ENCODE measurements at regions not wholly inside any gene's neighbourhood (a gene's known extent, or its start where the extent isn't known, plus 50 kb on each side); places are given as distances from the start of the nearest gene placed in this dataset.
"Not testable (repeated sequence)": the region's sequence is repeated elsewhere in the genome, so short reads cannot be mapped to it uniquely, and the experiment has no call there.

DNA sequence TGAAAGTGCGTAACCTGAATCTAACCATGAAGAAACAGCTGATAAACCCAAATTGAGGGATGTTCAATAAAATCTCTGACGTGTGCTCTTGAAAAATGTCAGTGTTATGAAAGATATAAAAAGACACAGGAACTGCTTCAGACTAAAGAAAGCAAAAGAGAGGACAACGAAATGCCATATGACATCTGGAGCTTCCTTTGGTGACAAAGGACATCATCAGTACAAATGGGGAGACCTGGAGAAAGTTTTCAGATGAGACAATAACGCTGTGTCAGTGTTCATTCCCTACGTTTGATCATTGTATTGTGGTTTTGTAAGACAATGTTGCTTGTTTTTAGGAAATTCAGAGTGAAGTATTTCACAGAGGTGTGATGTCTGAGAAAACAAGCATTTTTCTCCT, 125.9 kb upstream of the MAP1LC3B2 start:
- no peak for DNase-seq

DNA sequence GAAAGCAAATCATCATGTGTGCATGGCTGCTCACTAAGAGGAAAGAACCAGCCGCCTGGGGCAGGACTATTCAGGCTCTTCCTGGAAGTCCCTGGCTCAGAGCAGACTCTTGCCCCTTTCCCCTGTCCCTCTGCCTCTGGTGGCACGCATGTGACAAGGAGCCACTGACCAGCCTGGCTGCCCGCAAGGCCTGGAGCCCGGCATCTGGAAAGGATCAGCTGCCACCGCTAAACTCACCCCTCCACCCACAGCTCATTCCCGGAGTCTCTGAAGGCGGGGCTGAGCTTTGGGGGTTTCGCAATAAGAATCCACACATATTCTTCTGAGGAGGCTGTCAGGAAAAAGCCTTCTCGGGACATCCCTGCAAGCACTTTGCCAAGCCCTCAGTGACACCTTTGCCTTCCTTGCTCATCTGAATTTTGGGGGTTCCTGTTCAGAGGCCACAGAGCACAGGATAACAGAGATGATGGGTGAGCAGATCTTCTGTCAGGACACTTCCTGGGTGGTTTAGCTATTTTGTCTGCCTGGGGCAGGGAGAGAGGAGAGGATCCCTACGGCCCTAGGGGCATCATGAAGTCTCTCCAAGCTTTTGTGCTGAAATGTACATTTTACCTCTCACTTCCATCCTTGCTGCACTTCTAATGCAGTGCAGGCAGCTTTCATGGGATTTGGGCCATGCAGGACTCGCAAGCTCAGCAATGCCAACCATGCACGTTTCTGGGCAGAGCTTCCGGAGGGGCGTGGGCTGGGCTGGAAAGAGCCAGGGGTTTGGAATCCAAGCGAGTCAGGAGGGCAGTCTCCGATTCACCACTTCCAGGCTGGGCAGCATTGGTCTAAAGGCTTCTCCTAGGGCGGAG, 124.8 kb upstream of the MAP1LC3B2 start:
- no peak for DNase-seq

DNA sequence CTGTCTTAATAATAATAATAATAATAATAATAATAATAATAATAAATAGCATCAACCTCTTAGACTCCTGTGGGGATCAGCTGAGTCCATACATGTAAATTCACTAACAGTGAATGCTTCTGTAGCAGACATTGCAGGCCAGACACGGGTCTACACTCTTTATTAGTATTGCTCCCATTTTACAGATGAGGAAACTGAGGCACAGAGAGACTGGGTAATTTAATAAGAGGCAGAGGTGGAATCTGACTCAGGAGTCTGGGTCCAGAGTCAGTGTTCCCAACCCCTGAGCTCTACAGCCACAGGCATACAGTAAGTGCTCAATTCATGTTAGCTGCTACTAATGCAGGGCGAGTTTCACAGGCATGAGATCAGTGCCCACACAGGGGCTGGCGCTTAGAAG, 123.2 kb upstream of the MAP1LC3B2 start:
- DNase-seq = no peak

DNA sequence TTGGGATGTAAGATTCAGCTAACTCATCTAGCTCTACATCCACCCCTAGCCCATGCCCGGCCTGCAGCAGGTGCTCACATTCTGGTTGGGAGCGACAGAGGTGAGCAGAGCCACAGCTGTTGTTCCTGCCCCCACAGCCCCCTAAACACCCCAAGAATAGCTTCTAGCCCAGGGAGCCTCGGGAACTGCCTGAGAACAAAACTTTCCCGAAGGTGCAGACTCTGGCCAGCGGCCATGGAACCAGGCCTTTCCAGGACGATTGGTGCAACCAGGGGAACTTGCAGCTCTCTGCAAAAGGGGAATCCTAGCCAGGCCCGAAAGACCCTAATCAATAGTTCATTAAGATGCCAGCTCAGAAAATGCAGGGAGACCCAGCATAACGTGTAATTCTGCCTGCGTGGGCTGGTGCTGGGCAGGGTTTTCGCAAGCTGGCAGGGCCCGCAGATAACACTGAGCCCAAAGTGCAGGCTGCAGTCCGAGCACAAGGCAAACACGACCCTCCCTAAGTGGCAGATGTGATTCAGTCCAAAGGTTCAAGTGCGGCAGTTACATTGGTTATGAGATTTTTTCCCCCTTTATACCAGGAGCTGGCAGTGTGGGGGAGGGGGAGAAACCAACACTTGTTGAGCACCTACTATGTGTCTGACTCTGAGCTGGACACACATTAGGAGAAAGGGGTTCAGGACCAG, 122.5 kb upstream of the MAP1LC3B2 start:
- no peak for DNase-seq

DNA sequence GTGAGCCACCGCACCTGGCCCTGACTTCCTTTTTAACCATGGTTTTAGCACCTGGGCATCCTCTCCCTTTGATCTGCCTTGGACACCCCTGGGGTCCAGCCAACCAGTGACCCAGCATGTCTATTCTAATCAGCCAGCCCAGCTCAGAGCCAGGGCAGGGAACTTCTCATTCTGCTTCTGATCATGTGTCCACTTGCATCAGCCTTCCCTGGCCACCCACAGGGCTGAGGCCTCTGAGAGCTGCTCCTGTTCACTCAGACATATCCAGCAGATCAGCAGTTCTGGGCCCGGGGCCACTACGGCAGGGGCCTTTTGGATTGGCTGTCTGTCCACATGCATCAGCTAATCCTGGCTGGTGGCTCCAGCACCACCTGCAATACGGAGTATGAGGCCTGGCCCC, 117.9 kb upstream of the MAP1LC3B2 start:
- DNase-seq = no peak

DNA sequence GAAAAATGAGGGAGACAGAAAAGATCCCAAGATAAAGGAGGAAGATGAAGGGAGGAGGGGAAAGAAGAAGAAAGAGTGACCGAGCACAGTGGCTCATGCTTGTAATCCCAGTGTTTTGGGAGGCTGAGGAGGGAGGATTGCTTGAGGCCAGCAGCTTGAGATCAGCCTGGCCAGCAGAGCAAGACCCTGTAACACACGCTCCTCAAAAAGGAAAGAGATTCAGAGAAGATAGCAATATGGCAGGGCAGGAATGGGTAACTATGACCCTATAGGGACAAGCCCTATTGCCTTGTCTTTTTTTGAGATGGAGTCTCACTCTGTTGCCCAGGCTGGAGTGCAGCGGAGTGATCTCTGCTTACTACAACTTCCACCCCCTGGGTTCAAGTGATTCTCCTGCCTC, 116.9 kb upstream of the MAP1LC3B2 start:
- no peak for DNase-seq

DNA sequence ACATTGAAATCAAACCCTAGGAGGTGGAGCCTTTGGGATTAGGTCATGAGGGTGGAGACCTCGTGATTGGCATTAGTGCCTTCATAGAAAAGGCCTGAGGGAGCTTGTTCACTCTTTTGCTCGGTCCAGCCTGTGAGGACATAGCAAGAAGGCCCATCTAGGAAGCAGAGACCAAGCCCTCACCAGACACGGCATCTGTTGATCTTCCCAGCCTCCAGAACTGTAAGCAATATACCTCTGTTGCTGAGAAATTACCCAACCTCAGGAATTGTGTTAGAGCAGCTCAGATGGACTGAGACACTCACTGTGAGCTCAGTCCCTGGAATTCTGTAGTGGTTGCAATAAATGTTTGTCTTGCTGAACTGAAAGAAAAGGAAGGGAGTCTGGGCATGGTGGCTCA, 116.2 kb upstream of the MAP1LC3B2 start:
- DNase-seq = no peak

DNA sequence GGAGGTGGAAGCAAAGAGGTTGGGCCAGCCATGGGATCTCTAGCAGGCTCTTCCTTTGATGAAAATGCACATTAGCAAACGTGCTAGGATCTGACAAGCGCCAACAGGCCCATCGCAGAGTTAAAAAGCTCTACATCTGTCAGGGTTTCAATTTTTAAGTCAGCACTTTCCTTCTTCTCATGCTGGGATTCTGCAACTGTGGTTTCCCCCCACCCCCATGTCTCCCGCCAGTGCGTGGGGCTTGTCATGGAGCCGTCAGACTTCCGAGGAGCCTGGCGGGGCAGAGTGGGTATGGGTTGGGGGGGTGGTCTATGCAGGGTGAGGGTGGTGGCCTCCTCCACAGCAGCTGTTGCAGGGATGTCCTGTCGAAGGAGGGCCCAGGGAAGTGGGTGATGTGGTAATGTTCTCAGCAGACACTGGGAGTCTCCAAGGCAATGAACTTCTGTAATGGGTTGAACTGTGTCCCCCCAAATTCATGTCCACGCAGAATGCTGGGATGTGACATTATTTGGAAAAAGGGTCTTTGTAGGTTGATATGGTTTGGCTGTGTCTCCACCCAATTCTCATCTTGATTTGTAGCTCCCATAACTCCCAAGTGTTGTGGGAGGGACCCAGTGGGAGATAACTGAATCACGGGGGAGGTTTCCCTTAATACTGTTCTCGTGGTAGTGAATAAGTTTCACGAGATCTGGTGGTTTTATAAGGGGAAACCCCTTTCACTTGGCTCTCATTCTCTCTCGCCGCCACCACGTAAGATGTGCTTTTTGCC, 115.2 kb upstream of the MAP1LC3B2 start:
- no peak for DNase-seq

DNA sequence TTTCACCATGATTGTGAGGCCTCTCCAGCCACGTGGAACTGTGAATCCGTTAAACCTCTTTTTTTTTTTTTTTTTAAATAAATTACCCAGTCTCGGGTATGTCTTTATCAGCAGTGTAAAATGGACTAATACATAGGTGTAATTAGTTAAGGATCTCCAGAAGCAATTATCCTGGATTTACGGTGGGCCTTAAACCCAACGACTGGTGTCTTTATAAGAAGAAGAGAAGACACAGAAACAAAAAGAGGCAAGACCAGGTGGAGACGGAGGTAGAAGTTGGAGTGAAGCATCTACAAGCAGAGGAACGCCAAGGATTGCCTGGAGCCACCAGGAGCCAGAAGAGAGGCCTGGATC, 114.6 kb upstream of the MAP1LC3B2 start:
- no peak for DNase-seq

DNA sequence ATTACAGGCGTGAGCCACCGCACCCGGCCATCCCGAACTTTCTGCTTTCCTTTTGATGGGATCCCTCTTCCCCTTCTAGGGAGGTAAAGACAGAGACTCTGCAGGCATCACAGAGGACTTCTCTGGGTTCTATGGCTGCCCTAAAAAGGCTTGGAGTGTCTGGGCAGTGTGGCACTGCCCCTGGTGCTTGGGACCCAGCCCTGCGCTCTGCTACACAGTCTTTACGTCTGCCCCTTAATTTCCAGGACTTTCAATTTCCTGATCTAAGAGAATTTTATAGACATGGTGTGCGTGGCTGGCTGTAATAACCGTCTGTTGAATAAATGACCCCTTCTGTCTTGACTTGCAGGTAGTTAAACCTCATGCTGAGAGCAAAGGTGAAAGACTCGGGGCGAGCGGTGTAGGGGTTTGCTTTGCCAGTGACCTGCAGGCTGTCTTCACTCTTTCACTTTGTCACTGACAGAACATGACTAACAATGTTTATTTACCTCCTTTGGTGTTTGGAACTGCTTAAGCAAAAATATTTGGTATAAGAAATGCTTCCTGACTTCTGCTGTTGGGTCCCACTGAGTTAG, 110.9 kb upstream of the MAP1LC3B2 start:
- DNase-seq = no peak

DNA sequence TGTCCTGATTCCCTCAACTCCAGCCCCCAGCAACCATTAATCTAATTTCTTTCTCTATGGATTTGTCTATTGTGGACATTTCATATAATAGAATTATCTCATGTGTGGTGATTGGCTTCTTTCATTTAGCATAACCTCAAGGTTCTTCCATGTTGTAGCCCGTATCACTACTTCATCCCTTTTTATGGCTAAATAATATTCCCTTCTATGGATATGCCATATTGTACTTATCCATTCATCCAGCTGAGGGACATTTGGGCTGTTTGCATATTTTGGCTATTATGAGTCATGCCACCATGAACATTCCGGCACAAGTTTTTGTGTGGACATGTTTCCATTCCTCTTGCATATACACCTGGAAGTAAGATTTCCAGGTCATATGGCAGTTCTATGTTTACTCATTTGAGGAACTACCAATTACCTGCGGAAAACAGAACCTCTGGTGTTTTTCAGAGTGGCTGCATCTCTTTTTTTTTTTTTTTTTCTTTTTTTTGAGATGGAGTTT, 108.7 kb upstream of the MAP1LC3B2 start:
- DNase-seq = no peak

DNA sequence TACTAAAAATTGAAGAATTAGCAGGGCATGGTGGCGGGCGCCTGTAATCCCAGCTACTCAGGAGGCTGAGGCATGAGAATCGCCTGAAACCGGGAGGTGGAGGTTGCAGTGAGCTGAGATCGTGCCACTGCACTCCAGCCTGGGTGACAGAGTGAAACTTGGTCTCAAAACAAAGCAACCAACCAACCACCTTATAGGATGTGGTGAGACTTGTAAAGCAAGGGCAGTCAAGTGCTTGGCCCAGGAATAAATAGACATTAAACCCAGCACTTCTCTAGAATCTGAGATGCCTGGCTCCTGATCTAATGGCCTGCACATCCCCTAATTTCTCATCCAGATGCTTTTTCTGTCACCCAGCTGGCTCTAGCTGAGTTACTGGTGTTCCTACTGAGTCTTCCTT, 106.2 kb upstream of the MAP1LC3B2 start:
- DNase-seq = not testable (repeated sequence)

DNA sequence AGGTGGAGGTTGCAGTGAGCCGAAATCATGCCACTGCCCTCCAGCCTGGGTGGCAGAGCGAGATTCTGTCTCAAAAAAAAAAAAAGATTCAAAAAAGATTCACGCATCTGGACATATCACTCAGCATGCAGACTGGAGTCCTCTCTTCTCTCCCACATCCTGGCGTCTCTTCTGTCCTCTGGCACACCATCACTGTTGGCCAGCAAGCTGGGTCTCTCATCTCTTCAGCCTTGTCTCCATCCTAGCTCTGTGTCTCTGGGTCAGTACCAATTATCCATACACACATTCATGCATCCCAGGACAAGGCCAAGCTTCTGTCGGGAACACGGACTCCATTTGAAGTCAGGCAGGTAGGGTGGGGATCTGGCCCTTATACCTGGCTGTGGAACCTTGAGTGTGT, 105.5 kb upstream of the MAP1LC3B2 start:
- no peak for DNase-seq

DNA sequence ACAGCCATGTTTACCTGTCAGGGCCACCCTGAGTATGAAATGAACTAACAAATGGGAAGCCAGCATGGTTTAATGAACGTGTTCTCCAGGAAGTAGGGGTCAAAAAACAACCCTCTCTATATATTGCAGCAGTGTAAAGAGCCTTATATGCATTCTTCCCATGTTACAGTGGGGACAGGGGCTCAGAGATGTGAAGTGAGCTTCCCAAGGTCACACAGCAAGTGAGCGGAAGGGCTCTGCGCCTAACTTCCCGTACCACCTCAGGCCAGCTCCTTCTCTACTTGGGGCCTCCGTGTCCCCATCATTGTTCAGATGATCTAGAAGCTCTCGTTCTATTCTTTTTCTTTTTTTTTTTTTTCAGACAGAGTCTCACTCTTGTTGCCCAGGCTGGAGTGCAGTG, 105.1 kb upstream of the MAP1LC3B2 start:
- DNase-seq = no peak

DNA sequence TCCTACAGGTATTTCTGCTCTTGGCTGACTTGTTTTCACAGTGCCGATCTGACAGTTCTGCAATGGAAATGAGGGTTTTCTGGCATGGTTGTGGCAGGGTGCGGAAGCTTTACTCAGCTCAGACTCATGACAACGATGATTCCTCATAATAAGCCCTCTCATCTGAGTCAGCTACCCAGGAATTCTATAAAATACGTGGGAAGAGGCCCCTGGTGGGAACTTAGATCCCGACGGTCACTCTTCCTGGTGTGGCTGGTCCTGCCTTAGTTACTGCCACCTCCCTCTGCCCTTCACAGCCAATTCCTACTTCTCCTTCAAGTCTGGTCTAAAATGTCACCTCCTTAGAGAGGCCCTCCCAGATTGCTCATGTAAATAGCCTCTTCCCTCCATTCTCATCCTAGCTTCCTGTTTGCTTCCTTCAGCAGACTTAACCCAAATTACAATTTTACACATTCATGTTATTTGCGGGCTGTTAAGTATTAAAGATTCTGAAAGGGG, 104.2 kb upstream of the MAP1LC3B2 start:
- DNase-seq = no peak

DNA sequence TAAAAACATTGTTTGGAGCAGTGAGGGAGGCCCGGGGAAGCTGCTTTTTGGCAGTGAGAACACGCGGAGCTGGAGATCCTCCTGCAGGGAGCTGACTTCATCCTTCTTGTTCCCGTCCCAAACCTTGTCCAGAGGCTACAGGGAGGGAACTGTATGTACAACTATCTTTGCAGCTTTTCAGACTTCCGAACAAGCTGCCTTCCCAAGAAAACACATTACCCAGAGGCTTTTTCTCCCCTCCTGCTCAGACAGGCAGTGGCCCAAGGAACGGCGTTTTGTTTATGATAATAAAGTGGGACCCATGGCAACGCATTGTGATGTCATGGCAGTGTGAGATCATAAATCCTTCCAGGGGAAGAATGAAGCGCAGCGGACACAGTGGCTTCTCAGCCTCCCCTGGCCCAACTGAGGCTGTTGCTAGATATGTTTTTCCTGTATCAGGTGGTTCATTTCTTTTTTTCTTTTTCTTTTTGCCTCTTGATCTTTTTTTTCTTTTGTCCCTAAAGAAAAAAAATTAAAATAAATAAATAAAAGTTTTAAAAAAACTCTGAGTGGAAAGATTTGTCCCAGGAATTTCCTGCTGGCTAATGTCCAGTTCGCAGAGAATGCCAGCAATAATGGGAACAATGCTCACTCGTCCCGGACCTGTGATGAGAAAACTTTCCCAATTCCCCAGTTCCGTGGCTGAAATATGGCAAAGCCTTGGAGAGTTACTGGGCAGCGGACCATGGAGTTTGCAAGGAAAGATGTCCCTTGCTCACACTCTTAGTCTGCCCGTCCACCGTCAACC, 103.4 kb upstream of the MAP1LC3B2 start:
- no peak for DNase-seq

DNA sequence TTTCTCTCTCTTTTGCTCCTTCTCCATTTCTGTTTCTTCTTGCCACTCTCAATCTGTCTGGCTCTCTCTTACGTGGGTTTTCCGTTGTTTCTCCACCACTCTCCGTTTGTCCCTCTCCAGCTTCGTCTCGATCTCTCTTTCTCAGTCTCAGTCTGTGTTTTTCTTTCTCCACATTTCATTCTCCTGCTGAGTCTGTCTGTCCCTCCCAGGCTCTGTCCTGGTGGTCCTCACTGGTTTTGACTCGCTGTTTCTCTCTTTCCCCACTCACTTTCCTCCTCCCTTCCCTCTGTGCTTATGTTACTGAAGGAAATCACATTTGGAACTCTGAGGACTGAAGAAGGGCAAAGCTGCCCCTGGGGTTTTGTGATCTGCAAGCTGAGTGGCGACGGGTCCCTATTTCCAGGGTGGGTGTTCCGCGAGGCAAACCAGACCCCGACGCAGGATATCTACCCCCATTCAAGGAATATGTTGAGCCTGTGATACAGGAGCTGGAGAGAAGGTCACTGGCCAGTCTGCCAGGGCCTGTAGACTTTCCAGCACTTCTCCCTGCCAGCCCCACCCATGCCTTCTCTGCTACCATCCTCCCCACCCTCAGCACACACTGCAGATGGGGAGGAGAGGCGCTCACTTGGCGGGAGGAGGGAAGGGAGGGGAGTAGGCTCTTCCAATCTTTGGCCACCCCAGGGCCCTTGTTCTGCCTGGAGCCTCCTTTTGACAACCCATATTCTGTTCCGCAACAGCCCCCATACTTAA, 102.7 kb upstream of the MAP1LC3B2 start:
- DNase-seq = no peak

DNA sequence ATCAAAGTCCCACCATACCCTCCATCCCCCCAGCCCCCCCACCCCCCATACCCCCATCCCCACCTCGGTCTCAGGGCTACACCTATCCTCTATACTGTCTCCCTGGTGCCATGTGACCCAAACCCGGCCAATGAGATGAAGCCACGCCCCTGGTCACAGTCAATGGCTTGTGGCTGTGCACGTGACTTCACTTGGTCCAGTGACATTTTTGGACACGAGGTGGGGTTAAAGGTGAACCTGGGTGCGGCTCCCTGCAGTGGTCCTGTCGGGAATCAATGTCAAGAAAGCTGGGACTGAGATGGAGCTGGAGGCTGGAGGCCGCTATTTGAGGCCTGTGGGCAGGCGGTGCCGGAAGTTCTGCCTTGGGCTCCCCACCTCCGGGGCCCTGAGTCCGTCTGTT, 100.7 kb upstream of the MAP1LC3B2 start:
- DNase-seq = no peak

DNA sequence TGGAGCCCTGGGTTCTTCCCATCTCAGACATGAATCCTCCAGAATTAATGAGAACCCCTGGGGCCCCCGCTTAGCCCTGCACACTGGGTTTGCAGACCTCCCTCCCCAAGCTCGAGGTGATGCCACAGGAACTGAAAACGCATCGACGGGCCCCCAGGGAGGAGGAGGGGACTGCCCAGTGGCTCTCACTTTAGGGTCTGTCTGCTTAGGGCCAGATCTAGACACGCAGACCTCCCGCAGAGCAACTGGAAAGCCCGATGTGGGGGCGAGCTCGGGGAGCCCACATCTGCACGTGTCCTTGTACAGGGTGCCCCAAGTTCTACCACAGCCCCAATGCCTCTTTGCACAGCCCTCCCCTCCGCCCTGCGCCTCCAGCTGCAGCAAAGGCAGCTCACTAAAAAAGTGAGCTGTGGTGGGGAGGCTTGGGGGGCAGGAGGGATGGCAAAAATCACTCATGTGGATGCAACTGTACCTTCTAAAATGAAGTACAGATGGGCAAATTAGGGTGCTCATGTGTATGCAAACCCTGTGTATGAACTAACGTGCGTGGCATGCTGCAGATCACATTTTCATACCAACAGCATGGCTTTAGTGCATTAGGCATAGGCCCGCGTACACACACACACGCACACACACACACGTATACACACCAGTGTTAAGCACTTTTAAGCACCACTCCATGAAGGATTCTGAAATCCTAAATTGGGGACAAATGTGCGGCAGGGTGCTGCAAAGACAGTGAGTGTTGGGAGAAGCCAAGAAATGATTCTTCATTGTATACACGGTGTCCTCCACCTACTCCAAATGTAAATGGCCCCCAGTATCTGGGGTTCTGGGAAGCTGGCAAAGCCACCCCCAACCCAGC, 99.9 kb upstream of the MAP1LC3B2 start:
- no peak for DNase-seq

DNA sequence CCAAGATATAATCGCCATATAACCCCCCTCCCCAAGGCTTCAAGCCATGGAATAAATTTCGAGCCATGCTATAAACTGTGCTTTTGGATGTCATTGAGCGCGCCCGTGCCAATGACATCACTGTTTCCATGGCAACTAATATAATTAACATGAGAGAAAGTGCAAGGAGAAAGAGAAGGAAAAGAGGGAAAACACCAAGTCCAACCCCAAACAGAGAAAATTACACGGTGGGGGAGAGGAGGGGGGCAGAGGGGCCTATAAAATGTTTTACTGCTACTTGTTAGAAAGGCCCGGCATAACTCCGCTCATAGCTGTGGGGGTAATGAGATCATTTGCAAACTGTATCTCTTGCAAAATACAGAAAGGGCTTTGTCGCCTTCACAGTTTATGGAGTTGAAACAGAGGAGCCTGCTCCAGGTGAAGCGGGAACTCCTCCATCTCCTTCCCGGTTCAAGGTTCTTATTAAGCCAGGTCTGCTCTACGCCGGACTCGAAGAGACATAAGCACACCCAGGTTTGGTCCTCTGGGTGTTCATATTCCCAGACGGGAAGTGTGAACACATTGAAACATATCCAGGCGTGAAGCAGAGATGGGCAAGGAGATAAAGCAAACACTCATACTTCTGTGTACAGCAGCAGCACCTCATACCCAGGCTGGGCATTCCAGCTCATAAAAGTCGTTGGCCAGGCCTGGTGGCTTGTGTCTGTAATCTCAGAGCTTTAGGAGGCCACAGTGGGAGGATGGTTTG, 99.1 kb upstream of the MAP1LC3B2 start:
- no peak for DNase-seq
